Ovary (tissue), 3 donors: ENCODE measurements at regions not wholly inside any gene's neighbourhood (a gene's known extent, or its start where the extent isn't known, plus 50 kb on each side); places are given as distances from the start of the nearest gene placed in this dataset.

ENCODE experiments used
- EP300 ChIP-seq: sonication (generic); formaldehyde crosslinking; IDR thresholded peaks from one replicate; pipeline ENCODE4 v1.6.1; 2017; ENCODE audit warnings: antibody characterized with exemption
- POLR2A ChIP-seq: fragments of 450-650 bp; IDR thresholded peaks from one replicate; pipeline ENCODE4 v1.6.1; 2017; ENCODE audit warnings: antibody characterized with exemption, mild to moderate bottlenecking, moderate library complexity
- TF ChIP-seq, protein P1 (sequence below), 3 donors: fragments of 450-650 bp in 2 of 3; fragments of 200-600 bp in 1 of 3; IDR thresholded peaks; one replicate each; pipeline versions ENCODE4 v1.5.1 to v1.8.0; 2016 to 2022; ENCODE audit warnings: antibody characterized with exemption in 3 of 3, mild to moderate bottlenecking in 1 of 3
- donor health status: DM: no; HTN: no; CAD: no.

DNA sequence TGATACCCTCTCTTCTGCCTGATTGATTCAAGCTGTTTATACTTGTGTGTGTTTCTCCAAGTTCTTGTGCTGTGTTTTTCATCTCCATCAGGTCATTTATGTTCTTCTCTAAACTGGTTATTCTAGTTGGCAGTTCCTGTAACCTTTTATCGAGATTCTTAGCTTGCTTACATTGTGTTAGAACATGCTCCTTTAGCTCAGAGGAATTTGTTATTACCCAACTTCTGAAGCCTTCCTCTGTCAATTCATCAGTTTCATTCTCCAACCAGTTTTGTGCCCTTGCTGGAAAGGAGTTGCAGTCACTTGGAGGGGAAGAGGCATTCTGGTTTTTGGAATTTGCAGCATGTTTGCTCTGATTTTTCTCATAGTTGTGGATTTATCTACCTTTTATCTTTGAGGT is 126.2 kb upstream of the FTMT start:
- TF ChIP-seq, protein P1, sequence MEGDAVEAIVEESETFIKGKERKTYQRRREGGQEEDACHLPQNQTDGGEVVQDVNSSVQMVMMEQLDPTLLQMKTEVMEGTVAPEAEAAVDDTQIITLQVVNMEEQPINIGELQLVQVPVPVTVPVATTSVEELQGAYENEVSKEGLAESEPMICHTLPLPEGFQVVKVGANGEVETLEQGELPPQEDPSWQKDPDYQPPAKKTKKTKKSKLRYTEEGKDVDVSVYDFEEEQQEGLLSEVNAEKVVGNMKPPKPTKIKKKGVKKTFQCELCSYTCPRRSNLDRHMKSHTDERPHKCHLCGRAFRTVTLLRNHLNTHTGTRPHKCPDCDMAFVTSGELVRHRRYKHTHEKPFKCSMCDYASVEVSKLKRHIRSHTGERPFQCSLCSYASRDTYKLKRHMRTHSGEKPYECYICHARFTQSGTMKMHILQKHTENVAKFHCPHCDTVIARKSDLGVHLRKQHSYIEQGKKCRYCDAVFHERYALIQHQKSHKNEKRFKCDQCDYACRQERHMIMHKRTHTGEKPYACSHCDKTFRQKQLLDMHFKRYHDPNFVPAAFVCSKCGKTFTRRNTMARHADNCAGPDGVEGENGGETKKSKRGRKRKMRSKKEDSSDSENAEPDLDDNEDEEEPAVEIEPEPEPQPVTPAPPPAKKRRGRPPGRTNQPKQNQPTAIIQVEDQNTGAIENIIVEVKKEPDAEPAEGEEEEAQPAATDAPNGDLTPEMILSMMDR (IDR thresholded peaks at IDR 0.05) = no peak
- TF ChIP-seq POLR2A (no peak), EP300 (no peak)
